IMR-90 (cell line): ENCODE measurements at regions not wholly inside any gene's neighbourhood (a gene's known extent, or its start where the extent isn't known, plus 50 kb on each side); places are given as distances from the start of the nearest gene placed in this dataset.

ENCODE experiments used
- ATAC-seq: fragments of 200-7000 bp; cut with Tn5 transposase; 2 replicates; pipeline ENCODE4 v1.9.1; 2020; ENCODE audit warnings: low read depth, mild to moderate bottlenecking, moderate library complexity
- BruUV-seq: library from RNA; stranded (reverse); fragments of 400-500 nt; replicated peaks from 2 replicates; lab custom pipeline; 2021; lab: Mats Ljungman, UMichigan
- CTCF ChIA-PET: fragments of 300-600 bp; formaldehyde crosslinking; extraction: SDS; loops from one replicate; lab custom pipeline; 2021; ENCODE audit warnings: antibody characterized with exemption; lab: Yijun Ruan, JAX
- POLR2A ChIA-PET: fragments of 300-600 bp; sonication (Branson Sonifier 250); formaldehyde crosslinking; loops from one replicate; lab custom pipeline; 2022; ENCODE audit warnings: antibody characterized with exemption; ENCODE audit not compliant: unreplicated experiment; lab: Charles Lee
- DNase-seq: peaks from one replicate; pipeline ENCODE4 v3.0.0; 2013
- H2AFZ ChIP-seq: replicated peaks from 2 replicates; pipeline ENCODE3; 2013; ENCODE audit warnings: low read length, mild to moderate bottlenecking; ENCODE audit not compliant: poor library complexity
- H2AK5ac ChIP-seq: 2 replicates; pipeline ENCODE4 v1.6.1; 2013; ENCODE audit warnings: low read depth, low read length, inconsistent platforms
- H2AK9ac ChIP-seq: replicated peaks from 2 replicates; pipeline ENCODE3; 2013; ENCODE audit warnings: mild to moderate bottlenecking, low read depth, low read length, moderate library complexity; ENCODE audit not compliant: poor library complexity
- H2BK120ac ChIP-seq: 2 replicates; pipeline ENCODE4 v1.6.1; 2013; ENCODE audit warnings: low read depth, low read length, inconsistent platforms
- H2BK15ac ChIP-seq: 3 replicates; pipeline ENCODE4 v1.6.1; 2013; ENCODE audit warnings: low read depth, low read length, inconsistent platforms
- H2BK20ac ChIP-seq: 2 replicates; pipeline ENCODE4 v1.6.1; 2013; ENCODE audit warnings: low read depth, mild to moderate bottlenecking, inconsistent platforms, low read length, moderate library complexity
- H2BK5ac ChIP-seq: 2 replicates; pipeline ENCODE4 v1.6.1; 2013; ENCODE audit warnings: mild to moderate bottlenecking, low read depth, low read length, inconsistent platforms; ENCODE audit not compliant: poor library complexity, severe bottlenecking
- H3K14ac ChIP-seq: replicated peaks from 2 replicates; pipeline ENCODE4 v1.6.1; 2013; ENCODE audit warnings: low read depth, low read length, inconsistent platforms
- H3K18ac ChIP-seq: 2 replicates; pipeline ENCODE4 v1.6.1; 2013; ENCODE audit warnings: low read depth, low read length, control low read depth
- H3K23ac ChIP-seq: 2 replicates; pipeline ENCODE4 v1.6.1; 2013; ENCODE audit warnings: low read depth, low read length, inconsistent platforms
- H3K27ac ChIP-seq: 2 replicates; pipeline ENCODE4 v1.5.1; 2013; ENCODE audit warnings: mild to moderate bottlenecking, control low read depth, low read length; ENCODE audit not compliant: insufficient read depth
- H3K27me3 ChIP-seq: 2 replicates; pipeline ENCODE4 v1.6.1; 2013; ENCODE audit warnings: low read length; ENCODE audit not compliant: control insufficient read depth, insufficient read depth
- H3K36me3 ChIP-seq: 2 replicates; pipeline ENCODE4 v1.6.1; 2013; ENCODE audit warnings: low read length, mixed read lengths; ENCODE audit not compliant: control insufficient read depth, insufficient read depth
- H3K4ac ChIP-seq: 2 replicates; pipeline ENCODE4 v1.6.1; 2013; ENCODE audit warnings: low read depth, low read length, inconsistent platforms
- H3K4me1 ChIP-seq: 2 replicates; pipeline ENCODE4 v1.6.1; 2013; ENCODE audit warnings: low read length, mixed read lengths; ENCODE audit not compliant: control insufficient read depth, insufficient read depth
- H3K4me2 ChIP-seq: 2 replicates; pipeline ENCODE4 v1.6.1; 2013; ENCODE audit warnings: low read depth, mild to moderate bottlenecking, control low read depth, low read length, moderate library complexity
- H3K4me3 ChIP-seq: 2 replicates; pipeline ENCODE4 v1.5.1; 2013; ENCODE audit warnings: low read depth, mild to moderate bottlenecking, control low read depth, low read length, moderate library complexity; ENCODE audit not compliant: insufficient read depth
- H3K56ac ChIP-seq: 2 replicates; pipeline ENCODE4 v1.6.1; 2013; ENCODE audit warnings: low read length, inconsistent platforms; ENCODE audit not compliant: insufficient read depth; ENCODE audit errors: extremely low read depth
- H3K79me1 ChIP-seq, 2 experiments: 2 replicates each; pipeline ENCODE4 v1.6.1; 2013; ENCODE audit warnings: low read length in 2 of 2, inconsistent platforms in 1 of 2, low read depth in 1 of 2
- H3K9ac ChIP-seq: 2 replicates; pipeline ENCODE4 v1.6.1; 2013; ENCODE audit warnings: low read depth, low read length, control low read depth
- H3K9me1 ChIP-seq: 2 replicates; pipeline ENCODE4 v1.6.1; 2013; ENCODE audit warnings: low read length, inconsistent platforms; ENCODE audit not compliant: insufficient read depth
- H3K9me3 ChIP-seq: 2 replicates; pipeline ENCODE4 v1.6.1; 2013; ENCODE audit warnings: low read length; ENCODE audit not compliant: control insufficient read depth, insufficient read depth
- H4K20me1 ChIP-seq: 2 replicates; pipeline ENCODE4 v1.6.1; 2013; ENCODE audit warnings: low read length, inconsistent platforms; ENCODE audit not compliant: insufficient read depth
- H4K5ac ChIP-seq: 2 replicates; pipeline ENCODE4 v1.6.1; 2013; ENCODE audit warnings: mild to moderate bottlenecking, low read depth, low read length, control low read depth
- H4K8ac ChIP-seq, 2 experiments: 2 replicates each; pipeline ENCODE4 v1.6.1; 2013; ENCODE audit warnings: low read depth in 2 of 2, low read length in 2 of 2, control low read depth in 1 of 2, inconsistent platforms in 1 of 2
- H4K91ac ChIP-seq: 2 replicates; pipeline ENCODE4 v1.6.1; 2013; ENCODE audit warnings: low read depth, low read length, inconsistent platforms; ENCODE audit not compliant: insufficient read depth
- BHLHE40 ChIP-seq: fragments of 150-350 bp; IDR thresholded peaks from 2 replicates; pipeline ENCODE4 v1.6.1; 2016; ENCODE audit warnings: mild to moderate bottlenecking, low read depth, low read length
- CEBPB ChIP-seq: IDR thresholded peaks from 2 replicates; pipeline ENCODE4 v1.6.1; 2012; ENCODE audit warnings: low read depth, low read length, improper control_type of control experiment
- FOS ChIP-seq: fragments of 150-350 bp; IDR thresholded peaks from 2 replicates; pipeline ENCODE4 v1.6.1; 2016; ENCODE audit warnings: low read depth, low read length
- RAD21 ChIP-seq: IDR thresholded peaks from 2 replicates; pipeline ENCODE4 v1.6.1; 2012; ENCODE audit warnings: low read length, improper control_type of control experiment
- SMC3 ChIP-seq: fragments of 150-350 bp; IDR thresholded peaks from 2 replicates; pipeline ENCODE4 v1.6.1; 2016; ENCODE audit warnings: low read depth, mild to moderate bottlenecking, antibody characterized with exemption, low read length, moderate library complexity
- WGBS, 2 experiments: methylation state at CpG; one replicate each; pipeline versions ENCODE4 v1.1.5 to v1.1.7; 2013; ENCODE audit warnings: missing lambda C conversion rate in 2 of 2; ENCODE audit not compliant: insufficient read length in 1 of 2; ENCODE audit errors: extremely low coverage in 2 of 2; 5-methylcytosine and 5-hydroxymethylcytosine counted together
- dilution Hi-C: fragments of 300-500 bp; cut with HindIII; formaldehyde crosslinking; loops from one replicate; pipeline ENCODE4 v1.14.3; 2018; ENCODE audit warnings: low sequenced_read_pairs; ENCODE audit not compliant: unreplicated experiment
- in situ Hi-C: fragments of 300-500 bp; cut with MboI; formaldehyde crosslinking; loops from 3 replicates; pipeline ENCODE4 v1.14.3; 2019; ENCODE audit warnings: low sequenced_read_pairs, inconsistent platforms, mixed read lengths
- intact Hi-C: fragments of 100-400 bp; cut with micrococcal nuclease; formaldehyde crosslinking; loops from 2 replicates; pipeline ENCODE4 v1.10.0; 2022

DNA sequence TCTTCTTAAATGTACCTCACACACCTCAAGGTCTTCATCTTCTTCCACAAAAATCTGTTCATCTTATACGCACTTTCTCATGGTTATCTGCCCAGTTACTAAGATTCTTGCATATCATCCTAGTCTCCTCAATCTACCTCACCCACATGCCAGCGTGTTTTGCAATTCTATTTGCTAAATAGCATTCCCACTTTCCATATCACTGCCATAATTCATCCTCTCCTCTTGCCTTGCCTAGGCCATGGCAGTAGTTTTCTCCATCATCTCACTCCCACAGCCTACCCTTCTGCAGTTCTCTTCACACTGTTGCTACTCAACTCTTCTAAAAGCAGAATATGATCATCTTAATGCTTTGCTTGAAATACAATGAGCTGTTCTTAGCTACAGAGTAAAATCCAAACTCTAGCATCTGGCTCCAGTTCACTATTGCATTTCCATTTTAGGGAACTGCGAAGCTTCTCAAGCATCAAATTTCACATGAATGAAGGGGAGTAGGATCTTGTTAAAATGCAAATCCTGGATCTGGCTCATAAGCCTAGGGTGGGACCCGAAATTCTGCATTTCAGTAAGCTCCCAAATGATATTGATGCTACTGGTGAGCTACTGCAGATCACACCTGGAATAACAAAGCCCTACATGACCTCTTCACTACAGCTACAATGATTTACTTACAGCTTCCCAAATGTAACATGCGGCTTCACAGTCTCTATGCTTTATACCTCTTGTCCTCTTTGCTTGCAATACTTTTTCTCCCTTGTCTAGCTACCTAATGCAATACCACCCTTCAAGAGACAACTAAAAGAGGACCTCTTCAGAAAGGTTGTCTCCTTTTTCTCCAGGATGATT lies 293.9 kb downstream of the SATB2 start (continued):
- no peak for TF ChIP-seq RAD21

DNA sequence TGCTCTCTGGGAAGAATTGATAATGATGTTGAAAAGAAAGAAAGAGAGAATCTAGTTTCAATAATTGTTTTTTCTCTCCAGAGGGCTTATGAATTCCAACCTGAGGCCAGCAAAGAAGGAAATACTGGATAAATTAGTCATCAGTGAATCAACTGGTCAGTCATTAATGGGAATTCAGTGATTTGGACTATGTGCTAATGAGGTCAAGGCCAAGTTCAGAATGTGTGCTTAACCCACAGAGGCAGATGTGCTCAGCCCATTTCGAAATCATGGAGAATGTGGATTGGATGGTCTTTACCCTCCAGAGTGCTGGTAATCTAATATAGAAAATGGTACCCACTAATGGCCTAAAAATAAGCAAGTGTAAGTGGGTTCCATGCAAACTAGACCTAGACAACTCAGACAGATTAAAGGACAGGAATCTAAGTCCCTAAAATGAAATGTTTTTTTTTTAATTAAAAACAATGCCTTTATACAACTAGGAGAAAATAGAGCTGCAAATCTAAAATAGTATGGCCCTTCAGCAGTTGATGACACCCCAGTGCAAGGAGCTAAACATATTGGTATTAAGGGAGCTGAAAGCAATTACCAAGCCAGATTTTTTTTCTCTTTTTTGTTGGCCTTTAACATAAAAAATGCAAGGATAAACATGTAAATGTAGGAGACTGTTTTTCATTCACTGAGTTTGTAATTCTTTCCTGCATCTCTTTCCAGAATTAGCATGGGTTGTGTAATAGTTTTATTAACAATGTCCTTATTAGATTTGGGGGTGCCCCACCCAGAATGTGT lies 296.9 kb downstream of the SATB2 start:
- H4K91ac ChIP-seq, result peak overlapping the region; percentile 75
- H4K8ac ChIP-seq, result peak overlapping the region; percentile 23 to 89; a peak in 2 of 4 replicates
- CTCF ChIA-PET, result no interaction called here
- ATAC-seq (peak; percentile 90), DNase-seq (peak; percentile 89)
- H3K18ac ChIP-seq, result peak overlapping the region; percentile 98
- H3K23ac ChIP-seq, result no peak overlapping the region
- H3K27ac ChIP-seq, result peak overlapping the region; percentile 43; the same call in 1 of the 2 replicates
- H3K14ac ChIP-seq, result peak overlapping the region; percentile 41; the same call in 1 of the 2 replicates
- peaks cover 5% of the 10 kb centered on the region; the same call in 1 of the 2 replicates for H3K4me1 ChIP-seq
- peak overlapping the region; percentile 89 for H2BK20ac ChIP-seq
- no peak overlapping the region; the same call in 2 of the 3 replicates for H2BK15ac ChIP-seq
- peak overlapping the region; percentile 63 for H2AFZ ChIP-seq
- no peaks in the 10 kb centered on the region for H3K79me1 ChIP-seq
- TF ChIP-seq FOS (peak; percentile 45; the same call in 1 of the 2 replicates), CEBPB (peak; percentile 86), SMC3 (no peak), BHLHE40 (0 out of 2 replicates have a peak, but pooled peaks have one; percentile 55)
- peak overlapping the region; percentile 86 for H3K4me2 ChIP-seq
- peak overlapping the region; percentile 92 for H2BK5ac ChIP-seq
- no peaks in the 10 kb centered on the region for H3K9me1 ChIP-seq
- POLR2A ChIA-PET, result no interaction called here
- peak overlapping the region; percentile 48; the same call in 1 of the 2 replicates for H3K56ac ChIP-seq
- no peak overlapping the region for H3K9ac ChIP-seq
- peak overlapping the region; percentile 82; the same call in 1 of the 2 replicates for H4K5ac ChIP-seq
- H2AK9ac ChIP-seq, result no peak overlapping the region
- no peaks in the 10 kb centered on the region for H4K20me1 ChIP-seq
- H3K36me3 ChIP-seq, result no peaks in the 10 kb centered on the region
- in situ Hi-C loops (no loop called here), intact Hi-C loops (loop anchor here (1.0 kb wide), 1 partner anchor 20 kb away; no protein-coding TSS in a partner anchor), dilution Hi-C loops (no loop called here)
- WGBS, 2 experiments, result no CpG with 5 or more reads among the region's 1 CpG
- no peaks in the 10 kb centered on the region for H3K27me3 ChIP-seq
- H3K4ac ChIP-seq, result peak overlapping the region; percentile 71; the same call in 1 of the 2 replicates
- no peaks in the 10 kb centered on the region for H3K9me3 ChIP-seq
- peak overlapping the region; percentile 59; the same call in 1 of the 2 replicates for H2AK5ac ChIP-seq
- H2BK120ac ChIP-seq, result peak overlapping the region; percentile 87
- no TSS peak for BruUV-seq
- no peak overlapping the region for H3K4me3 ChIP-seq
